Esophagus squamous epithelium (tissue), 5 donors: ENCODE measurements at regions not wholly inside any gene's neighbourhood (a gene's known extent, or its start where the extent isn't known, plus 50 kb on each side); places are given as distances from the start of the nearest gene placed in this dataset.

Experiments used
- DNase-seq: peaks from one replicate; lab custom pipeline; 2025; lab: John Stamatoyannopoulos, UW
- H3K27ac ChIP-seq, 4 donors: fragments of 200-600 bp; sonication (generic); one replicate each; pipeline ENCODE4 v1.5.1; 2016 to 2019; ENCODE audit warnings: mild to moderate bottlenecking in 1 of 4
- H3K27me3 ChIP-seq, 4 donors: fragments of 200-600 bp; sonication (generic); 1 replicate in 3 of 4; 2 replicates in 1 of 4; pipeline versions ENCODE4 v1.5.1 to v1.6.0; 2017 to 2021; ENCODE audit warnings: antibody characterized with exemption in 1 of 4
- H3K36me3 ChIP-seq, 3 donors: fragments of 200-600 bp; sonication (generic); one replicate each; pipeline ENCODE4 v1.5.1; 2016 to 2019
- H3K4me1 ChIP-seq, 3 donors: fragments of 200-600 bp; sonication (generic); one replicate each; pipeline ENCODE4 v1.5.1; 2017 to 2019
- H3K4me3 ChIP-seq, 4 donors: fragments of 200-600 bp; sonication (generic); 1 replicate in 3 of 4; 2 replicates in 1 of 4; pipeline ENCODE4 v1.5.1; 2016 to 2019; ENCODE audit warnings: mild to moderate bottlenecking in 2 of 4, moderate library complexity in 1 of 4
- H3K9me3 ChIP-seq, 3 donors: fragments of 200-600 bp; sonication (generic); one replicate each; pipeline ENCODE4 v1.5.1; 2016 to 2019
- POLR2A ChIP-seq, 4 donors: fragments of 450-650 bp; IDR thresholded peaks; one replicate each; pipeline ENCODE4 v1.6.1; 2017; ENCODE audit warnings: antibody characterized with exemption in 4 of 4, mild to moderate bottlenecking in 4 of 4, moderate library complexity in 3 of 4
- WGBS, 2 donors: methylation state at CpG; one replicate each; pipeline ENCODE4 v1.1.5; 2018; 5-methylcytosine and 5-hydroxymethylcytosine counted together
- intact Hi-C: fragments of 100-400 bp; cut with DNase I; formaldehyde crosslinking; loops from one replicate; pipeline ENCODE4 v1.15.0; 2022
- TF ChIP-seq, protein P1 (sequence below), 6 experiments: fragments of 450-650 bp in 4 of 6; fragments of 200-600 bp in 2 of 6; sonication (generic) in 2 of 6; IDR thresholded peaks; one replicate each; pipeline ENCODE4 v1.5.1; 2016 to 2019; ENCODE audit warnings: antibody characterized with exemption in 6 of 6, mild to moderate bottlenecking in 4 of 6, moderate library complexity in 4 of 6
- donor health status: DM: yes; HTN: yes; CAD: no.

DNA sequence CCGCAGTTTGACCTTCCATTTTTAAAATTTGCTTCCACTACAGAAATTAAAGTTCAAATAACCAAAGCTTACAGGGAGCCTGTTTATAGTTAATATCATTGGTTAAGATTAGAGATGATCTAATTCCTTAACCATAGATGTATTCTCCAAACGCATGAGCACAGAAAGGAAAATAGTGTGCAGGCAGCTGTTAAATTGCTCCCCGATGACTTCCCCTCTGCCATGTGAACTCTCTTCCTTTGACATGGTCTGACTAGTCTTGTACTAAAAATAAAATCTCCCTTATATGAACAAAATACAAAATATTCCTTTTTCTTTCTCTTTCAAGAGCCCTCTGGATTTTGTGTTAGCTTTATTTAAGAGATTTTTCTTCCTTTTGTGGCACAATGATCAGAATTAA lies 507.6 kb upstream of the AMELY start:
- Histone ChIP-seq H3K4me3 (no peak overlapping the region), H3K36me3 (no peaks in the 10 kb centered on the region), H3K9me3 (no peaks in the 10 kb centered on the region), H3K4me1 (no peaks in the 10 kb centered on the region), H3K27me3 (no peaks in the 10 kb centered on the region), H3K27ac (no peak overlapping the region)
- 71% methylated on average over 3 of the region's 3 CpGs; no CpG with 5 or more reads in 1 of the 2 donors for WGBS, 2 donors
- TF ChIP-seq, protein P1, sequence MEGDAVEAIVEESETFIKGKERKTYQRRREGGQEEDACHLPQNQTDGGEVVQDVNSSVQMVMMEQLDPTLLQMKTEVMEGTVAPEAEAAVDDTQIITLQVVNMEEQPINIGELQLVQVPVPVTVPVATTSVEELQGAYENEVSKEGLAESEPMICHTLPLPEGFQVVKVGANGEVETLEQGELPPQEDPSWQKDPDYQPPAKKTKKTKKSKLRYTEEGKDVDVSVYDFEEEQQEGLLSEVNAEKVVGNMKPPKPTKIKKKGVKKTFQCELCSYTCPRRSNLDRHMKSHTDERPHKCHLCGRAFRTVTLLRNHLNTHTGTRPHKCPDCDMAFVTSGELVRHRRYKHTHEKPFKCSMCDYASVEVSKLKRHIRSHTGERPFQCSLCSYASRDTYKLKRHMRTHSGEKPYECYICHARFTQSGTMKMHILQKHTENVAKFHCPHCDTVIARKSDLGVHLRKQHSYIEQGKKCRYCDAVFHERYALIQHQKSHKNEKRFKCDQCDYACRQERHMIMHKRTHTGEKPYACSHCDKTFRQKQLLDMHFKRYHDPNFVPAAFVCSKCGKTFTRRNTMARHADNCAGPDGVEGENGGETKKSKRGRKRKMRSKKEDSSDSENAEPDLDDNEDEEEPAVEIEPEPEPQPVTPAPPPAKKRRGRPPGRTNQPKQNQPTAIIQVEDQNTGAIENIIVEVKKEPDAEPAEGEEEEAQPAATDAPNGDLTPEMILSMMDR (IDR thresholded peaks at IDR 0.05) = no peak
- intact Hi-C loops = no loop called here
- DNase-seq = no peak

DNA sequence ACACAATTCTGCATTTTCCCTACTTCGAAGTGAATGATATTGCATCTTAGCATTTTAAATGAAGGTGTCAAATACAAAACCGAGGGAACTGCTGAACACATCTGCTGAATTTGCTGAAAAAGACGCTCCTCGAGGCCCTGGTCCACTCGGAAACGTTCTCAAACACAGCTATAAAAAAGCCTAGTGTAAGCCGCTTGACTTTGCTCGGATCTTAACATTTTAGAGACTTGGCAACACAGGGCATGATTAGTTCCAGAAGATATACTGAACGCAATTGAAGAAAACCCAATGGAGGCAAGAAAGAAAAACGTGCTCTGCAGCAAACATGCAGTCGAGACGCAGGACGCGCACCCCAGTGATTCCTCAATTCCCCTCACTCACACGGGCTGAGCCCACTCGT lies 506.4 kb upstream of the AMELY start:
- Histone ChIP-seq H3K4me1 (no peaks in the 10 kb centered on the region), H3K4me3 (no peak overlapping the region), H3K27ac (no peak overlapping the region), H3K36me3 (no peaks in the 10 kb centered on the region), H3K9me3 (no peaks in the 10 kb centered on the region), H3K27me3 (no peaks in the 10 kb centered on the region)
- DNase-seq = no peak
- intact Hi-C loops = no loop called here
- WGBS, 2 donors = 90% methylated on average over 10 of the region's 16 CpGs; no CpG with 5 or more reads in 1 of the 2 donors
- TF ChIP-seq, protein P1 (IDR thresholded peaks at IDR 0.05) = no peak

- TF ChIP-seq, protein P1 (IDR thresholded peaks at IDR 0.05) = no peak
- no peak for TF ChIP-seq POLR2A (IDR thresholded peaks at IDR 0.05)
- Histone ChIP-seq H3K27ac (no peak overlapping the region), H3K4me1 (no peaks in the 10 kb centered on the region), H3K4me3 (no peak overlapping the region), H3K27me3 (no peaks in the 10 kb centered on the region), H3K9me3 (no peaks in the 10 kb centered on the region), H3K36me3 (no peaks in the 10 kb centered on the region)
- no peak for DNase-seq
- WGBS, 2 donors = 87% methylated on average over 2 of the region's 3 CpGs; no CpG with 5 or more reads in 1 of the 2 donors
- intact Hi-C loops = no loop called here
Observed at GRCh38 chrY:7416406-7416805, 504.9 kb upstream of the AMELY start.

DNA sequence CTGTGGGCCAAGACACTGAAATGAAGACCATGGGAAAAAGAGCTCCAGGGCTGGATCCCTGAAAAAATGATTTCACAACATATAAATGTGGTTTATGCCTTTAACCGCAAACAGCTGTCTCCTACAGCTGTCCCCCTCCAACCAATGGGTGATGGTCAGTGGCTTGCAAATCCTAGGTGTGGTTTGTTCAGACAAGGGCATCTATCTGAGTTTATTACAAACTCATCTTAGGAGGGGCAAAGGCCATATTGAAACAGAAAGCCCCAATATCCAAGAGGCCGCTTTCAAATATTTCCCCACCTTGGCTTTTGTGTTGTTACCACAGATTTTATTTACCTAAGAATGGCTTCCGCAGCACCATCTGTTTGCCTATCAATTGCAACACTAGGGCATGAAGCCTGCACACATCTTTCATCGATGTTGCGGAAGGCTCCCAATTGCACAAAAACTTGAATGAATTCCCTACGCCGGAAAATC lies 503.6 kb upstream of the AMELY start:
- 62% methylated on average over 5 of the region's 7 CpGs; no CpG with 5 or more reads in 1 of the 2 donors for WGBS, 2 donors
- TF ChIP-seq, protein P1 (IDR thresholded peaks at IDR 0.05) = no peak
- TF ChIP-seq POLR2A (IDR thresholded peaks at IDR 0.05) = no peak
- H3K27ac ChIP-seq = no peak overlapping the region
- H3K36me3 ChIP-seq = no peaks in the 10 kb centered on the region
- no peaks in the 10 kb centered on the region for H3K27me3 ChIP-seq
- intact Hi-C loops = no loop called here
- no peak for DNase-seq
- H3K9me3 ChIP-seq = no peaks in the 10 kb centered on the region
- H3K4me3 ChIP-seq = no peak overlapping the region
- no peaks in the 10 kb centered on the region for H3K4me1 ChIP-seq

DNA sequence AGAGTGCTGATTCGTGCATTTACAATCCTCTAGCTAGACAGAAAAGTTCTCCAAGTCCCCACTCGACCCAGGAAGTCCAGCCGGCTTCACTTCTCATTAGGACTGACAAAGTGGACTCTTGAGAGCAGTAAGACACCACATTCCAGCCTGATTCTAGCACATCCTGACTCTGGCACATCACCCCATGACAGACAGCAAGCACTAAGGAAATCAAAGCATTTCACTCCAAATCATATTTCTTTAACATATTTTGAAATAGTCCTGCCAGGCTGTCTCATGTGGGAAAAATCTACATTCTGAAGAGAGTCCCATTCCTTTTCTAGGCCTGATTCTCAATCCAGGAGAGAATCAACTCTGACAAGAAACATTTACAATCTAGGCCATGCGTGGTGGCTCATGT lies 478.5 kb upstream of the AMELY start:
- H3K36me3 ChIP-seq = no peaks in the 10 kb centered on the region
- no peaks in the 10 kb centered on the region for H3K27me3 ChIP-seq
- H3K27ac ChIP-seq = no peak overlapping the region
- intact Hi-C loops = no loop called here
- TF ChIP-seq POLR2A (IDR thresholded peaks at IDR 0.05) = no peak
- TF ChIP-seq, protein P1 (IDR thresholded peaks at IDR 0.05) = no peak
- no peaks in the 10 kb centered on the region for H3K4me1 ChIP-seq
- peaks cover 0 to 29% (median 0%) of the 10 kb centered on the region in 3 donors for H3K9me3 ChIP-seq
- DNase-seq = no peak
- H3K4me3 ChIP-seq = no peak overlapping the region
- no CpG with 5 or more reads among the region's 4 CpGs for WGBS, 2 donors
